ENCODE measurements at regions not wholly inside any gene's neighbourhood (a gene's known extent, or its start where the extent isn't known, plus 50 kb on each side); places are given as distances from the start of the nearest gene placed in this dataset.

GRCh38 chr5:124199893-124200292 lies 546.5 kb downstream of the ZNF608 start:
- ATAC-seq (no peak), FAIRE-seq (no peak), DNase-seq (ENCODE audit: extremely low read depth in 1 of 4, low spot score in 3 of 4) (no peak)
- ChIA-PET CTCF (ENCODE audit: low intra/inter-chr PET ratio) (no interaction called here), POLR2A (no interaction called here)
- no peak overlapping the region for H3K4me3 ChIP-seq
- intact Hi-C loops (cut with micrococcal nuclease): no loop called here
- H3K27ac ChIP-seq (ENCODE audit: extremely low read depth, low read depth, low read length): no peak overlapping the region
- no peaks in the 10 kb centered on the region for H3K79me2 ChIP-seq (ENCODE audit: control insufficient read depth, insufficient read depth, low read length)
- no peak overlapping the region for H2AFZ ChIP-seq (ENCODE audit: low read depth, low read length)
- H3K36me3 ChIP-seq (ENCODE audit: control insufficient read depth, insufficient read depth, low read length): no peaks in the 10 kb centered on the region
- in situ Hi-C loops (cut with MboI): no loop called here
- 0% methylated on average over 3 of the region's 3 CpGs for WGBS (ENCODE audit: insufficient coverage, low coverage, missing lambda C conversion rate)
- no peaks in the 10 kb centered on the region for H3K27me3 ChIP-seq (ENCODE audit: control insufficient read depth in 2 of 2, insufficient read depth in 2 of 2, low read length in 2 of 2)
- H4K20me1 ChIP-seq (replicated peaks; ENCODE audit: control insufficient read depth, insufficient read depth, low read length): no peaks in the 10 kb centered on the region
- H3K9me1 ChIP-seq (ENCODE audit: control insufficient read depth, insufficient read depth, low read length): no peaks in the 10 kb centered on the region
- BruUV-seq (replicated peaks): no TSS peak
- TF ChIP-seq SOX6 (IDR thresholded peaks at IDR 0.05): no peak
- no peak for TF ChIP-seq L3MBTL2 (IDR thresholded peaks at IDR 0.05)
- no peak for TF ChIP-seq ZNF239 (CRISPR knock-in tag; IDR thresholded peaks at IDR 0.05)
- no peak for TF ChIP-seq WHSC1 (IDR thresholded peaks at IDR 0.05; ENCODE audit: low read length)
- no peak for TF ChIP-seq ZHX1 (conservative IDR thresholded peaks at IDR 0.05; ENCODE audit: low read length)
- no peak for TF ChIP-seq ETV6 (IDR thresholded peaks at IDR 0.05; ENCODE audit: borderline replicate concordance in 1 of 2, low read depth in 2 of 2, low read length in 1 of 2)
- no peak for TF ChIP-seq ETV6 (CRISPR knock-in tag; IDR thresholded peaks at IDR 0.05; ENCODE audit: borderline replicate concordance)
- TF ChIP-seq CHCHD3 (CRISPR knock-in tag; IDR thresholded peaks at IDR 0.05): no peak
- no peak overlapping the region for H3K4me2 ChIP-seq (ENCODE audit: insufficient read depth, low read length)
- H3K4me1 ChIP-seq (replicated peaks in 1 of 2; ENCODE audit: control insufficient read depth in 2 of 2, insufficient read depth in 2 of 2, low read length in 2 of 2): no peaks in the 10 kb centered on the region
- no peak overlapping the region for H3K9ac ChIP-seq (ENCODE audit: insufficient read depth in 1 of 2, low read depth in 2 of 2, low read length in 2 of 2)
- H3K9me3 ChIP-seq (replicated peaks; ENCODE audit: control insufficient read depth, insufficient read depth, low read depth, low read length): no peaks in the 10 kb centered on the region

Data from K562 (cell line).